ENCODE measurements at regions not wholly inside any gene's neighbourhood (a gene's known extent, or its start where the extent isn't known, plus 50 kb on each side); places are given as distances from the start of the nearest gene placed in this dataset.

GRCh38 chr22:34000879-34001526 is 80.7 kb upstream of the LARGE1 start:
- H3K27me3 ChIP-seq (ENCODE audit: control insufficient read depth, insufficient read depth, low read length): no peaks in the 10 kb centered on the region
- H3K36me3 ChIP-seq (ENCODE audit: control insufficient read depth, insufficient read depth, low read length): no peaks in the 10 kb centered on the region
- POLR2A ChIA-PET: no interaction called here
- CTCF ChIA-PET: no interaction called here
- H3K4me3 ChIP-seq (ENCODE audit: low read depth, low read length): no peak overlapping the region
- no peak for TF ChIP-seq CTCF (IDR thresholded peaks at IDR 0.05; ENCODE audit: insufficient read depth, low read depth, low read length)
- DNase-seq (ENCODE audit: low read depth): no peak

GRCh38 chr22:34001701-34002466 is 81.6 kb upstream of the LARGE1 start:
- POLR2A ChIA-PET: no interaction called here

GRCh38 chr22:34004058-34004457 is 83.8 kb upstream of the LARGE1 start:
- TF ChIP-seq CTCF (IDR thresholded peaks at IDR 0.05; ENCODE audit: insufficient read depth, low read depth, low read length): no peak
- CTCF ChIA-PET: no interaction called here
- no peak overlapping the region for H3K4me3 ChIP-seq (ENCODE audit: low read depth, low read length)

More at GRCh38 chr22:34001701-34002466, 81.6 kb upstream of the LARGE1 start:
- Histone ChIP-seq H3K4me3 (ENCODE audit: low read depth, low read length) (no peak overlapping the region), H3K36me3 (ENCODE audit: control insufficient read depth, insufficient read depth, low read length) (no peaks in the 10 kb centered on the region), H3K27me3 (ENCODE audit: control insufficient read depth, insufficient read depth, low read length) (no peaks in the 10 kb centered on the region)
- CTCF ChIA-PET: no interaction called here
- no peak for TF ChIP-seq CTCF (IDR thresholded peaks at IDR 0.05; ENCODE audit: insufficient read depth, low read depth, low read length)
- no peak for DNase-seq (ENCODE audit: low read depth)

GRCh38 chr22:34010259-34010658 is 90.0 kb upstream of the LARGE1 start:
- TF ChIP-seq CTCF (IDR thresholded peaks at IDR 0.05; ENCODE audit: insufficient read depth, low read depth, low read length): no peak
- DNase-seq (ENCODE audit: low read depth): no peak
- ChIA-PET POLR2A (no interaction called here), CTCF (no interaction called here)
- Histone ChIP-seq H3K4me3 (ENCODE audit: low read depth, low read length) (no peak overlapping the region), H3K27me3 (ENCODE audit: control insufficient read depth, insufficient read depth, low read length) (no peaks in the 10 kb centered on the region), H3K36me3 (ENCODE audit: control insufficient read depth, insufficient read depth, low read length) (no peaks in the 10 kb centered on the region)

More at GRCh38 chr22:34004058-34004457, 83.8 kb upstream of the LARGE1 start:
- no peak for DNase-seq (ENCODE audit: low read depth)
- Histone ChIP-seq H3K27me3 (ENCODE audit: control insufficient read depth, insufficient read depth, low read length) (no peaks in the 10 kb centered on the region), H3K36me3 (ENCODE audit: control insufficient read depth, insufficient read depth, low read length) (no peaks in the 10 kb centered on the region)
- POLR2A ChIA-PET: no interaction called here

GRCh38 chr22:34015642-34016041 is 95.4 kb upstream of the LARGE1 start:
- POLR2A ChIA-PET: no interaction called here
- no peak for DNase-seq (ENCODE audit: low read depth)
- TF ChIP-seq CTCF (IDR thresholded peaks at IDR 0.05; ENCODE audit: insufficient read depth, low read depth, low read length): no peak
- H3K4me3 ChIP-seq (ENCODE audit: low read depth, low read length): no peak overlapping the region
- CTCF ChIA-PET: no interaction called here
- H3K36me3 ChIP-seq (ENCODE audit: control insufficient read depth, insufficient read depth, low read length): no peaks in the 10 kb centered on the region
- H3K27me3 ChIP-seq (ENCODE audit: control insufficient read depth, insufficient read depth, low read length): no peaks in the 10 kb centered on the region
